ENCODE measurements at regions not wholly inside any gene's neighbourhood (a gene's known extent, or its start where the extent isn't known, plus 50 kb on each side); places are given as distances from the start of the nearest gene placed in this dataset.

DNA sequence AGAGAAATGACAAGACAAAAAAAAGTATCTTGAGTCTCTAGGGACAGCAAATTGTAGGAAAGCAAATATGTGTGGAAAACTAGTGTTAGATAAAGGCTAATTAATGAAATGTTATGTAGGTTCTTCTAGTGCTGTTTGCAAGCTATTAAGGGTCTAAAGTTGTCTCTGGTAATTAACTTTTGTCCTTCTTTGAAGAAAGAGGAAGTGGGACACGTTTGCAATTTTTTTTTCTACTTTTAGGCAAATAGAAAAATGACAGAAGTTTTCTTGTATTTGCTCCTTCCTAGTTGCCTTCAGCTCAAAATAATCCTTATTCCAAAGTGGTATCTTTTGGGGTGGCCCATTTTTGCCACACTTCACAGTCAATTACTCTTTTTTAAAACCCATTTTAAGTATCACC is 1877.7 kb upstream of the PRR20A start:
- Histone ChIP-seq H3K9me3 (replicated peaks; ENCODE audit: control insufficient read depth, insufficient read depth, low read length) (peaks cover 2% of the 10 kb centered on the region), H3K4me3 (replicated peaks in 1 of 3; ENCODE audit: insufficient read depth in 1 of 3, low read depth in 1 of 3, low read length in 3 of 3) (no peak overlapping the region), H3K79me2 (ENCODE audit: control insufficient read depth, insufficient read depth, low read length) (no peaks in the 10 kb centered on the region), H3K27me3 (ENCODE audit: control insufficient read depth in 2 of 2, insufficient read depth in 2 of 2, low read length in 2 of 2) (no peaks in the 10 kb centered on the region), H3K4me1 (ENCODE audit: control insufficient read depth, extremely low read depth, insufficient read depth, low read length) (no peaks in the 10 kb centered on the region), H3K9ac (replicated peaks; ENCODE audit: extremely low read depth, insufficient read depth, low read length) (no peak overlapping the region), H3K4me2 (ENCODE audit: insufficient read depth, low read length) (no peak overlapping the region), H3K36me3 (ENCODE audit: control insufficient read depth in 2 of 2, extremely low read depth in 1 of 2, insufficient read depth in 2 of 2, low read length in 2 of 2) (no peaks in the 10 kb centered on the region), H4K20me1 (replicated peaks; ENCODE audit: control insufficient read depth, extremely low read depth, insufficient read depth, low read length) (no peaks in the 10 kb centered on the region), H3K9me1 (replicated peaks; ENCODE audit: control insufficient read depth, extremely low read depth, insufficient read depth, low read length) (no peaks in the 10 kb centered on the region), H3K27ac (ENCODE audit: insufficient read depth, low read depth, low read length) (no peak overlapping the region), H2AFZ (ENCODE audit: low read depth, low read length) (no peak overlapping the region)
- dilution Hi-C loops (cut with MboI; ENCODE audit: extremely low pct_ligation_motif_present, low sequenced_read_pairs) (no loop called here), intact Hi-C loops (cut with micrococcal nuclease) (no loop called here)
- POLR2A ChIA-PET = no interaction called here
- DNase-seq (ENCODE audit: low read depth, low spot score) (no peak), FAIRE-seq (no peak)
- no peak for TF ChIP-seq MYC (IDR thresholded peaks at IDR 0.05; ENCODE audit: low read depth, low read length)
- no peak for TF ChIP-seq EZH2 (IDR thresholded peaks at IDR 0.05; ENCODE audit: borderline replicate concordance, low read depth, low read length, severe bottlenecking)
- no peak for TF ChIP-seq POLR2A (IDR thresholded peaks at IDR 0.05; ENCODE audit: low read depth, low read length)
- TF ChIP-seq POLR2AphosphoS5 (IDR thresholded peaks at IDR 0.05; ENCODE audit: insufficient read depth, low read depth, low read length) = no peak
- TF ChIP-seq, protein P1, sequence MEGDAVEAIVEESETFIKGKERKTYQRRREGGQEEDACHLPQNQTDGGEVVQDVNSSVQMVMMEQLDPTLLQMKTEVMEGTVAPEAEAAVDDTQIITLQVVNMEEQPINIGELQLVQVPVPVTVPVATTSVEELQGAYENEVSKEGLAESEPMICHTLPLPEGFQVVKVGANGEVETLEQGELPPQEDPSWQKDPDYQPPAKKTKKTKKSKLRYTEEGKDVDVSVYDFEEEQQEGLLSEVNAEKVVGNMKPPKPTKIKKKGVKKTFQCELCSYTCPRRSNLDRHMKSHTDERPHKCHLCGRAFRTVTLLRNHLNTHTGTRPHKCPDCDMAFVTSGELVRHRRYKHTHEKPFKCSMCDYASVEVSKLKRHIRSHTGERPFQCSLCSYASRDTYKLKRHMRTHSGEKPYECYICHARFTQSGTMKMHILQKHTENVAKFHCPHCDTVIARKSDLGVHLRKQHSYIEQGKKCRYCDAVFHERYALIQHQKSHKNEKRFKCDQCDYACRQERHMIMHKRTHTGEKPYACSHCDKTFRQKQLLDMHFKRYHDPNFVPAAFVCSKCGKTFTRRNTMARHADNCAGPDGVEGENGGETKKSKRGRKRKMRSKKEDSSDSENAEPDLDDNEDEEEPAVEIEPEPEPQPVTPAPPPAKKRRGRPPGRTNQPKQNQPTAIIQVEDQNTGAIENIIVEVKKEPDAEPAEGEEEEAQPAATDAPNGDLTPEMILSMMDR (IDR thresholded peaks at IDR 0.05; ENCODE audit: extremely low read depth in 1 of 2, insufficient read depth in 1 of 2, low read depth in 1 of 2, low read length in 2 of 2) = no peak
- no peak for TF ChIP-seq GATA2 (IDR thresholded peaks at IDR 0.05; ENCODE audit: insufficient read depth, insufficient read length, low read depth, low read length)
- no peak for TF ChIP-seq FOS (IDR thresholded peaks at IDR 0.05; ENCODE audit: borderline replicate concordance, insufficient read depth, low read length)
- TF ChIP-seq, protein P2, sequence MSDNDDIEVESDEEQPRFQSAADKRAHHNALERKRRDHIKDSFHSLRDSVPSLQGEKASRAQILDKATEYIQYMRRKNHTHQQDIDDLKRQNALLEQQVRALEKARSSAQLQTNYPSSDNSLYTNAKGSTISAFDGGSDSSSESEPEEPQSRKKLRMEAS (IDR thresholded peaks at IDR 0.05; ENCODE audit: insufficient read depth, insufficient read length) = no peak
- no peak for TF ChIP-seq JUN (IDR thresholded peaks at IDR 0.05; ENCODE audit: borderline replicate concordance, insufficient read depth, insufficient read length, low read depth)
- CTCF ChIA-PET = no interaction called here
- no TSS peak for BruUV-seq (replicated peaks)
